ENCODE measurements at regions not wholly inside any gene's neighbourhood (a gene's known extent, or its start where the extent isn't known, plus 50 kb on each side); places are given as distances from the start of the nearest gene placed in this dataset.

- DNase-seq (ENCODE audit: insufficient read length): no peak
- no peak for TF ChIP-seq TAF1 (IDR thresholded peaks at IDR 0.05; ENCODE audit: borderline replicate concordance, low read depth, low read length)
- no peak for TF ChIP-seq POLR2A (IDR thresholded peaks at IDR 0.05; ENCODE audit: low read depth, low read length)
- no peak for TF ChIP-seq POLR2AphosphoS5 (IDR thresholded peaks at IDR 0.05; ENCODE audit: low read depth, low read length)
- FAIRE-seq: no peak
Measured at GRCh38 chr3:67290438-67290837, 292.3 kb downstream of the KBTBD8 start.

- TF ChIP-seq POLR2A (IDR thresholded peaks at IDR 0.05; ENCODE audit: low read depth, low read length) (no peak), POLR2AphosphoS5 (IDR thresholded peaks at IDR 0.05; ENCODE audit: low read depth, low read length) (no peak), TAF1 (IDR thresholded peaks at IDR 0.05; ENCODE audit: borderline replicate concordance, low read depth, low read length) (no peak)
- FAIRE-seq (no peak), DNase-seq (ENCODE audit: insufficient read length) (no peak)
Measured at GRCh38 chr3:67291287-67292252, 293.5 kb downstream of the KBTBD8 start.

GRCh38 chr3:67292356-67293121, 294.4 kb downstream of the KBTBD8 start:
- FAIRE-seq: no peak
- TF ChIP-seq TAF1 (IDR thresholded peaks at IDR 0.05; ENCODE audit: borderline replicate concordance, low read depth, low read length) (no peak), POLR2AphosphoS5 (IDR thresholded peaks at IDR 0.05; ENCODE audit: low read depth, low read length) (no peak), POLR2A (IDR thresholded peaks at IDR 0.05; ENCODE audit: low read depth, low read length) (no peak)

GRCh38 chr3:67294341-67294740, 296.2 kb downstream of the KBTBD8 start:
- FAIRE-seq (no peak), DNase-seq (ENCODE audit: insufficient read length) (no peak)
- TF ChIP-seq POLR2A (IDR thresholded peaks at IDR 0.05; ENCODE audit: low read depth, low read length): no peak
- no peak for TF ChIP-seq TAF1 (IDR thresholded peaks at IDR 0.05; ENCODE audit: borderline replicate concordance, low read depth, low read length)
- no peak for TF ChIP-seq POLR2AphosphoS5 (IDR thresholded peaks at IDR 0.05; ENCODE audit: low read depth, low read length)

More at GRCh38 chr3:67292356-67293121, 294.4 kb downstream of the KBTBD8 start:
- DNase-seq (ENCODE audit: insufficient read length): no peak

- TF ChIP-seq TAF1 (IDR thresholded peaks at IDR 0.05; ENCODE audit: borderline replicate concordance, low read depth, low read length) (no peak), POLR2A (IDR thresholded peaks at IDR 0.05; ENCODE audit: low read depth, low read length) (no peak), POLR2AphosphoS5 (IDR thresholded peaks at IDR 0.05; ENCODE audit: low read depth, low read length) (no peak)
- no peak for FAIRE-seq
- no peak for DNase-seq (ENCODE audit: insufficient read length)
Measured at GRCh38 chr3:67296039-67296892, 298.2 kb downstream of the KBTBD8 start.

GRCh38 chr3:67297715-67298475, 299.8 kb downstream of the KBTBD8 start:
- DNase-seq (ENCODE audit: insufficient read length) (no peak), FAIRE-seq (no peak)
- TF ChIP-seq TAF1 (IDR thresholded peaks at IDR 0.05; ENCODE audit: borderline replicate concordance, low read depth, low read length) (no peak), POLR2A (IDR thresholded peaks at IDR 0.05; ENCODE audit: low read depth, low read length) (no peak), POLR2AphosphoS5 (IDR thresholded peaks at IDR 0.05; ENCODE audit: low read depth, low read length) (no peak)

GRCh38 chr3:67301556-67301955, 303.4 kb downstream of the KBTBD8 start:
- DNase-seq (ENCODE audit: insufficient read length) (no peak), FAIRE-seq (no peak)
- TF ChIP-seq TAF1 (IDR thresholded peaks at IDR 0.05; ENCODE audit: borderline replicate concordance, low read depth, low read length): no peak
- TF ChIP-seq POLR2AphosphoS5 (IDR thresholded peaks at IDR 0.05; ENCODE audit: low read depth, low read length): no peak
- TF ChIP-seq POLR2A (IDR thresholded peaks at IDR 0.05; ENCODE audit: low read depth, low read length): no peak

- TF ChIP-seq TAF1 (IDR thresholded peaks at IDR 0.05; ENCODE audit: borderline replicate concordance, low read depth, low read length) (no peak), POLR2A (IDR thresholded peaks at IDR 0.05; ENCODE audit: low read depth, low read length) (no peak), POLR2AphosphoS5 (IDR thresholded peaks at IDR 0.05; ENCODE audit: low read depth, low read length) (no peak)
- no peak for FAIRE-seq
- DNase-seq (ENCODE audit: insufficient read length): no peak
Measured at GRCh38 chr3:67302489-67302888, 304.4 kb downstream of the KBTBD8 start.

- TF ChIP-seq TAF1 (IDR thresholded peaks at IDR 0.05; ENCODE audit: borderline replicate concordance, low read depth, low read length) (no peak), POLR2AphosphoS5 (IDR thresholded peaks at IDR 0.05; ENCODE audit: low read depth, low read length) (no peak), POLR2A (IDR thresholded peaks at IDR 0.05; ENCODE audit: low read depth, low read length) (no peak)
- FAIRE-seq: no peak
- DNase-seq (ENCODE audit: insufficient read length): no peak
Measured at GRCh38 chr3:67305160-67305559, 307.1 kb downstream of the KBTBD8 start.

- DNase-seq (ENCODE audit: insufficient read length) (no peak), FAIRE-seq (no peak)
- TF ChIP-seq POLR2A (IDR thresholded peaks at IDR 0.05; ENCODE audit: low read depth, low read length) (no peak), POLR2AphosphoS5 (IDR thresholded peaks at IDR 0.05; ENCODE audit: low read depth, low read length) (no peak), TAF1 (IDR thresholded peaks at IDR 0.05; ENCODE audit: borderline replicate concordance, low read depth, low read length) (no peak)
Measured at GRCh38 chr3:67305922-67306321, 307.8 kb downstream of the KBTBD8 start.
